SK-N-MC (cell line): ENCODE measurements at regions not wholly inside any gene's neighbourhood (a gene's known extent, or its start where the extent isn't known, plus 50 kb on each side); places are given as distances from the start of the nearest gene placed in this dataset.

Experiments used
- EZH2 ChIP-seq: fragments of 200-600 bp; sonication (generic); IDR thresholded peaks from one replicate; pipeline ENCODE4 v1.6.1; 2017; ENCODE audit warnings: antibody characterized with exemption
- FOXP2 ChIP-seq: optimal IDR thresholded peaks from 2 replicates; pipeline ENCODE3; 2011; ENCODE audit warnings: mild to moderate bottlenecking, moderate library complexity; ENCODE audit not compliant: insufficient read depth; ENCODE audit errors: extremely low read length, control extremely low read depth
- POLR2AphosphoS5 ChIP-seq: IDR thresholded peaks from 2 replicates; pipeline ENCODE4 v1.6.1; 2012; ENCODE audit warnings: mild to moderate bottlenecking, low read depth, low read length, borderline replicate concordance

DNA sequence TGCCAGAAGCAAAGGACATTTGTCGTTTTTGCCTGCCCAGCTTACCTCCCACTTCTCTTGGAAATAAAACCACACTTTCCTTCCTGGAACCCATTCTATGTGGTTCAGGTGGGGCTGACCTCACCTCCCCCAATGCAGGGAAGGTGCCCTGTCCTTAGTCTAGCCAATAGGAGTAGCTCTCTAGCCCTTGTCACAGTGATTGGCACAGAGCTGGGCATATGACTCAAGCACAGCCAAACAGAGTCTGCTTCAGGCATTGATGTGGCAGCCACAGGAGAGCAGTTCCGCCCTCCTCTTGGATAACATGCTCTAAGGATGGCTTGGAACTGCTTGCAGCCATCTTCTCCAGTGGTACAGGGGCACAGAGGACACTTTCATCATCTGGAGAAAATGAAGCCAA lies 134.0 kb downstream of the LRIG2 start:
- TF ChIP-seq EZH2 (no peak), POLR2AphosphoS5 (no peak), FOXP2 (no peak)
